GM19239 (cell line): ENCODE measurements at regions not wholly inside any gene's neighbourhood (a gene's known extent, or its start where the extent isn't known, plus 50 kb on each side); places are given as distances from the start of the nearest gene placed in this dataset.

ENCODE experiments used
- DNase-seq: peaks from one replicate; pipeline ENCODE4 v3.0.0; 2011; ENCODE audit warnings: low spot score; ENCODE audit not compliant: insufficient read length
- FAIRE-seq: peaks from 2 replicates; lab custom pipeline; 2011; peaks lifted over from hg19 to GRCh38; lab: Jason Lieb, UNC

DNA sequence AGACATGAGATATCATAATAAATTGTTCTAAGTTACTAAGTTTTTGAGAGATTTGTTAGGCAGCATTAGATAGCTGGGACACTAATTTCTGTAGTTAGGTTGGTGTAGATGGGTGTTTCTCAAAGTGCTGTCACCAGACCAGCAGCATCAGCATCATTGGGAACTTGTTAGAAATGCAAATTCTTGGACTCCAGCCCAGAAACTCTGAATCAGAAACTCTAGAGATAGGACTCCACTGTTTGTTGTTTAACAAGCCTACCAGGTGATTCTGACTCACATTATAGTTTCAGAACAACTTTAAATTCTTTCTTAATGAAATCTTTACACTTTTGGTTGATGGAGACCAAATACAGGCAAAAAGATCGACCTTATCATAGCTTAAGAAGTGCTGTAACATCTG lies 173.7 kb downstream of the PABPC4L start:
- FAIRE-seq (no peak), DNase-seq (no peak)

DNA sequence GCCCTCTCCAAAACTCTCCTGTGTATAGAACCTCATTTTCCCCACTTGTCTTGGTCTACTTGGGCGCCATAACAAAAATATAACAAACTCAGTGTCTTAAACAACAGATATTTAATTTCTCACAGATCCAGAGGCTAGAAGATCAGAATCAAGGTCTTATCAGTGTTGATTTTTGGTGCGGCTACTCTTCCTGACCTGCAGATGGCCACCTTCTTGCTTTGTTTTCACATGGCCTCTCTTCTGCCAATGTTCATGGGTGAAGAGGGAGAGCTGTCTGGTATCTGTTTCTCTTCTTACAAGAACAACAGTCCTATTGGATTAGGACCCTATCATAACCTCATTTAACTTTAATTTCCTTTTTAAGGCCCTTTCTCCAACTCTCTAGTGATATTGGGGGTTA lies 177.3 kb downstream of the PABPC4L start:
- DNase-seq (no peak), FAIRE-seq (no peak)

DNA sequence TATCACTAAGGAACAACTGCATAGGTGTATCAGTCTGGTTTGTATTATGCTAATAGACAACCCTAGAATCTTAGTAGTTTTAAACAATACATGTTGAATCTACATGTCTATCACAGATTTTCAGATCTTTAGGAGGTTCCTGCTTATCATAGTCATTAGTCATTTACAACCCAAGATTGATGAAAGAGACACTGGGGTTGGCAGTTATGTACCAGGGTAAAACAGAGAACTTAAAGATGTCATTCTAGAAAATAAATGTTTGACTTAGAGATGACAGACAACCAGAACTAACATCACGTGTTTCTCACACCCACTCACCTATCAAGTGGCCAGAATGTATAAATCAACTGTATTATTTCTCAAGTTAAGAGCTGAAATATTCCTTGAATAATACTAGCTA lies 181.9 kb downstream of the PABPC4L start:
- FAIRE-seq, result no peak

DNA sequence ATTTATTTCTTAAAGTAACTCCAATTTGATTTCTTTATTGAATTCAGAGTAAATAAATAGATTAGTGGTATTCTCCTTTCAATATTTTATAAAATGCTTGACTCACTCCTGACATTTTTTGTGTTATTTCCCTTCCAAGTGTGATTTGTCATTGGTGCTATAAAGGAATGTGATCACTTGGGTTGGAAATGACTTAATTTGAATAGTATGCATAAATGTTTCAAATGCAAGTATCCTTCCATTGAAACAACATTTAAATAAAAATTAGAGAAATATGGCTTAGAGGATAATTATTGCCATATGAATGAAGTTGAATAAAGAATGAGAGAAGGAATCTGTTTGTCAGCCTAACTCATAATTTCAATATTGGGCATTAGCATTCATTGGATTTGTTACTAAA lies 182.7 kb downstream of the PABPC4L start:
- DNase-seq, result no peak
- FAIRE-seq, result no peak

More for the DNA sequence above, 181.9 kb downstream of the PABPC4L start:
- DNase-seq, result no peak

DNA sequence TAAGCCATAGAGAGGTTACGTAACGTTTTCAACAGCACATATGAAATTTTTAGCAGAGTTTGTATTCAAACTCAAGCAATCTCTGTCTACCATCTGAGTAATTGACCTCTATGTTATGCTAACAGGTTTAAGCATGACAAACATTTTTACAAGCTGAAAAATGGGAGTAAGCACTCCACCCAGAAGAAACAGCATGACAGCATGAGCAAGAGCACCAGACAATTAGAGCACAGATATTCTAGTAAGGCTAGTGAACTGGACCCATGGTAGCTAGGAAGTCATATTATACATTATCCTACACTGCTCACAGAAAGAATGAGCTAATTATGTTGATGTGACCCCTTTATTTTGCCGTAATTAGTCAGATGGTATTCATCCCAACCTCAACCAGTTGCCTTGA lies 200.5 kb downstream of the PABPC4L start:
- no peak for FAIRE-seq
- no peak for DNase-seq

DNA sequence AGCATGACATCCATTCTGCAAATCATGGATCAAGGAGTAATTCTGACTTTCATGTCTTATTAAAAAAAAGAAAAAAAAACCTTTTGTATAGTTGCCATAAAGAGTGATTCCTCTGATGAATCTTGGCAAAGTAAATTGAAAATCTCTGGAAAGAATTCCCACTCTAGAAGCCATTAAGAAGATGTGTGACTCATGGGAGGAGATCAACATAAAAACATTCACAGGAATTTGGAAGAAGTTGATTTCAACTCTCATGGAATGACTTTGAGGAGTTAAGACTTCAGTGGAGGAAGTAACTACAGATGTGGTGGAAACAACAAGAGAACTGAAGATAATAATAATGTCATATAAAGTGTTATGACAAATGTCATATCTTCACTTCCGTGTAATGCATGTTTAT lies 204.2 kb downstream of the PABPC4L start:
- FAIRE-seq (no peak), DNase-seq (no peak)

DNA sequence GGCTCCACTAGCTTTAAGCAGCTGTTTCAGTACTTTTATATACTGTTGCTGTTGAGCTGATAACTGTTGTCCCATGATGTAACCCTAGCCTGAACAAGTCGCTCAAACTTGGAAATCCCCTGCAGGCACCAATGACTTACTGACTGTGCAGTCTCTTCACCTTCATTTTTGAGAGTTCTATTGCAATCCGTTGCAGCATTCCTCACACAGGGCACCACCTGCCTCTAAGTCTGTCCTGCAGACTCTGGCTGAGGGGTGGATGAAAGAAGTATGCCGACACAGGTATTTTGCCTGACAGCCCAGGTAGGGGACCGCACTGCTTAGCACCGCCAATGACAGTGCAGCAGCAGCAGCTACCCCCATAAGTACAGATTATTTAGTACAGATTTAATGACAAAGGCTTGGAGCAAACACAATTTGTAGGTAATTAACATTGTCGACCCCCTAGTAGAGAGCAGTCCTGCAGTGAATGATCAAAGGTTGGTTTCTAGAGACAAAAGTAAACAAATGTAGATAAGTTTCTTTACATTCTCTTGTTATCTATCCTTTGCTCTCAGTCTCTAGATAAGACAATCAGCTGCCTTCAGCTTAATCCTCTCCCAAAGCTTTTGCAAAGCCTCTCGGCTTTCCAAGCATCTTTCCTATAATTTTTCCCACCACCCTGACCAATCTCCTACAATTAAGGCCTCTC lies 205.0 kb downstream of the PABPC4L start:
- FAIRE-seq (no peak), DNase-seq (no peak)

DNA sequence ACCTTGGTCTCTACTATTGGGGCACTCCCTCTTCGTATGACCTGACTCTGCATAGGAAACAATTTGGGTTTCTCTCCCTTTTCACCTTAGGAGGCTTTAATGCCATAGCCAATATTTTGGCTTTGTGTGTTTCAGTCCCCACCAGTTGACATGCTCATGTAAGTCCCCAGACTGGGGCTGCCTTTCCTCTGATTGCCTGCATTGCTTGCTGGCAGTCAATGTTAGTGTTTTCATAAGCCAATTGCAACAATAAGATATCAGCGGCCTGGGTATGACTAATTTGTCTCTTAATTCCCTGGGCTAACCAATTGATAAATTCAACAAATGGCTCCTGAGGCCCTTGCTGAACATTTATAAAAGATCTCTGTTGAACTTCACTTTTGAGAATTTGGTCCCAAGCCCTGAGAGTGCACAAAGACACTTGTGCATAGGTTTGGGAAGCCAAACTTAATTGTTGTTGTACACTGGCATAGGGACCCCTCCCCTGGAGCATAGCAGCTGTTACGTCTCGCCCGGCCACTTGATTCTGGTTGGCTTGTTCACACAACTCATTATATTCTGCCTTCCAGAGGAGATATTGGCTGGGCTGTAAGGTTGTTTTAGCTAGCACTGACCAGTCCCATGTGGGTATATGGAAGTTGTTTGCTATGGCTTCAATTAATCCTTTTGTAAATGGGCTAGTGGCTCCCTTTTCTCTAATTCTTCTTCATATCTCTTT lies 206.2 kb downstream of the PABPC4L start:
- DNase-seq, result no peak
- FAIRE-seq, result no peak

DNA sequence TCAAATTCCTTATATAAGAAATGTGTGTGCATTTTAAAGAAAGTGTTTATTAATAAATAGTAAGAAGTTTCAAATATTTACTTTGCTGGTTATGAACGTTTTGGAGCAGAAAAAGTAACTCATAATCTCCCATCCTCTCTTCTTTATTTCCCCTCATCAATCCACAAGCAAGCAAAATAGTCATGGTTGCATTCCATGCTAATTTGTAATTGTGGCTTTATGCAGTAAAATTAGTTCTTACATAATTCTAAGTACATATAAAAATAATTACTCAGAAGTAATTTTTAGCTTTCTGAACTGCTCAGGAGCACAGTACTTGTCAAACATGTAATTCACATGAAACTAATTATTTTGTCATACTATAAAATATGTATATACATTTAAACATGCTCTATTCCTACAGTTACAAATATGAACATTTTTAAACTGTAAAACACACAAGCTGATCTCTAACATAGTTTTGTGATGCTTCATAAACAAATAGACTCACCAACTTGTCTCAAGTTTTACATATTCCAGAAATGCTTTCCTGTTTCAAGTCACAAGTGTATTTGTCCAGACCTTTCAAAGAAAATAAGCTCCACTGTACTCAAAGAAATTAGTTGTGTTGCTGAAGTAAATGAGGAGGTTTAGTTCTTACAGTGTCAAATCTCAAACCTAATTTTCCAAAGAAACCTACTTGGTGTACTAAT lies 218.9 kb downstream of the PABPC4L start:
- DNase-seq (no peak), FAIRE-seq (no peak)

DNA sequence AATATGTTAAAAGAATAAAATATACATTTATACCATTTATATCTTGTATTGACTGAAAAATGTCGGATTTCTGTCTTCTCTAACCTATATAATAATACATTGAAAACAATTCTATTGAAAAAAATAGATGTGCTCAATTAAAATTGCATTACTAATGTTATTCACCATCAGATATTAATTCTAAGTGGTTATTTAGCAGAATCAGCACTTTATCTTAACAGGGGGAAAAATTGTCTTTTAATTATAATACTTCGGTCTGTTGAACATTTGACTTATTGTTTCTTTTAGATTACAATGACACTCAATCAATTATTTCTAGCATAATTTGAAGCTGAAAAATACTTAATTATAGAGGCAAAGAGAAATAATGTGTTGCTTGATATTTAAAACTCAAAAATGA lies 220.3 kb downstream of the PABPC4L start:
- no peak for DNase-seq
- FAIRE-seq, result no peak

DNA sequence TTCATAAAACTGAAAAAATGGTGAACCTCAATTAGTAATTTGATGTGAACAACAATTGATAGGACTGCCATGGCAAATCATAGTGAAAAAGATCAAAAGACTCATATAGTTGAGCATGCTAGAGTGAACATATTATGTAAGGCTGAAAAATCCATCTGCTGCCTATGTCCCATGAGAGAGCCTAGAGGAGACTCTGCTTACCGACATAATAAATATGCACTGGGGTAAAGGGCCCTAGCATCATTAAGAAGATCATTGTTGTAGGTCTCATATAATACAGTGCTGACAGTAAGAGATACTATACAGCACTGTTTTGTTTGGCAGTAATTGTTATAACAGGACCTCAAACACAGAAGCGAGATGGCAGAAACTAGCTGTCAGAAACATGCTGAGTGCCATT lies 229.0 kb downstream of the PABPC4L start:
- FAIRE-seq (no peak), DNase-seq (no peak)

DNA sequence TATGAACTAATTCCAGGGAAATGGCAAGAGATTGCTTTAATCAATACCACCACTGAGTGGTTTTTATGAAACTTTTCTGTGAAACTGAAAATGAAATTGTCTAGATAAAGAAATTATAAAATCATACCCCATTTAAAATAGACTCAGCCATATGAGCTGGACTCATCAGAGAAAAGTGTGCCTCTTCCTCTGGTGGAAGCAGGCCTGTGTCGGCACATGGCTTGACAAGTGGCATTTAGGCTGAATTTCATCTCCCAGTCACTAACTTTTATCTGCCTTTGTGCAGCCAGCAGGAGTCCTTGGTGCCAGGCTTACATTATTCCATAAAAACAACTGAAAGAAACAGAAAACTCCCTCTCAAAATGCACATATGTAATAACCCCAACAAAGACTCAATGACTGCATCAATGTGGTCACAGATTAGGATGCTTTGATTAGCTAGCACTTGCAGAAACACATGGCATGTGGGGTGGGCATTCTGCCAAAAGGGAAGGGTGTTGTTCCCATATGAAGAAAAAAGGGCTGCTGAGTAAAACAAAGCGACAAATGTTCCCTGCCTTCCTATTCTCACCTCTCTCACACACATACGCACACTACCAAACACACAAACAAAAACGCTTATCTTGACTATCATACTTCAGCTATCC lies 232.3 kb downstream of the PABPC4L start:
- DNase-seq (no peak), FAIRE-seq (no peak)

DNA sequence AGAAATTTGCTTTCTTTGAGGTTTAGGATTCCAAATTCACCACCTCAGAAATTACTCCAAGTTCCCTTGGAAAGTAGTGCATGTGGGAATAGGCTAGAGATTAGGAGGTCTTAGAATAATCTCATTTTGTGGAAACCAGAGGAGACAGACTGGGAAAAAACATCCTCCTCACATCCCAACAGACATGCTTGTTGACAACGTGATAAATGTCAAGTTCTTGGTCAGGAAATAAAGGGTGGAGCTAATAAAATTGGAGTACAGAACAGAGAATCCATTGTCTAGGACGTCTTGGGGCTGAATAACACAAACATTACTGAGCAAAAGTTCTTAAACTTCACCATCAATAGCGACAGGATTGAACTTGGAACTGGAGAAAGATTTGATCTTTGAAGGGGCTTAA lies 233.4 kb downstream of the PABPC4L start:
- DNase-seq (no peak), FAIRE-seq (no peak)

DNA sequence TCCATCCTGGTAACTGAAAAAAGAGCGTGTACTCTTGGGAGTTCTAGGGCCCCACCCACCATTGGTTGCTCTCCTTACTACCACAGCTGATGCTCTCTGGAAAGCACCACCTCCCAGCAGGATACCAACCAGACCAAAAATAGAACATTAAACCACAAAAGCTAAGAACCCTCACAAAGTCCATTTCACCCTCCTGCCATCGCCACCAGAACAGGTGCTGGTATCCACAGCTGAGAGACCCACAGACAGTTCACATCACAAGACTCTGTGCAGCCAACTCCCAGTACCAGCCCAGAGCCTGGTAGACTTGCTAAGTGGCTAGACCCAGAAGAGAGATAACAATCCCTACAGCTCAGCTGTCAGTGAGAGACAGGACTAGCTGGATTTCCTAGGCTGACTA lies 240.6 kb downstream of the PABPC4L start:
- FAIRE-seq, result no peak
- no peak for DNase-seq

DNA sequence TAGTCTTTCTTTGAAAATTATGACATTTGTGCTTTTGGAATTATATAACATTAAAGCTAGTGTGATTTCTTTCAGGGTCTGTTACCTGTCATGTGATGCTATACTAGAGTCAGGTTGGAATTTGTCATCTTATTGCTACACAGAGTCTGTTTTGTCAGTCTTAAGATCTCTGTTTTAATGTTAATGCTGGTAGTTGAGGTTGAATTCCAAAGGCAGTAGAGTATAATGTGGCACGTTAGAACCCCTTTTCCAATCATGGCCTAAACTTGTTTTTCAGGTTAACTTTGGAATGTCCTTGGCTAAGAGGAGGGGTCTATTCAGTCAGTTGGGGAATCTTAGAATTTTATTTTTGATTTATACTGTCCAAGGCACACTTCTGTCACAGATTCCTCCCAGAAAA lies 258.5 kb downstream of the PABPC4L start:
- FAIRE-seq (no peak), DNase-seq (no peak)

DNA sequence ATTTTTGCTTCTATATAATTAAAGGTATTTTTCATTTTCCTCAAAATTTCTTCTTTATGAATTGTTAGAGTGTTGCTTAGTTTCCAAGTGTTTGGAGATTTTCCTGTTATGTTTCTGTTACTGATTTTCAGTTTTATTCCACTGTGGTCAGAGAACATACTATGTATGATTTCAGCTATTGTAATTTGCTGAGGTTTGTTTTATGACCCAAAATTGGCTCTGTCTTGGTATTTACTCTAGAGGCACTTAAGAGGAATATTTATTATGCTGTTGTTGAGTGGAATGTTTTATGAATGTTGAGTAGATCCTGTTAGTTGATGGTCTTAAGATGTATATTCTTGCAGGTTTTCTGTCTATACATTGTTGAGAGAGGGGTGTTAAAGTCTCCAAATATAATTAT lies 263.5 kb downstream of the PABPC4L start:
- FAIRE-seq, result no peak
- no peak for DNase-seq

DNA sequence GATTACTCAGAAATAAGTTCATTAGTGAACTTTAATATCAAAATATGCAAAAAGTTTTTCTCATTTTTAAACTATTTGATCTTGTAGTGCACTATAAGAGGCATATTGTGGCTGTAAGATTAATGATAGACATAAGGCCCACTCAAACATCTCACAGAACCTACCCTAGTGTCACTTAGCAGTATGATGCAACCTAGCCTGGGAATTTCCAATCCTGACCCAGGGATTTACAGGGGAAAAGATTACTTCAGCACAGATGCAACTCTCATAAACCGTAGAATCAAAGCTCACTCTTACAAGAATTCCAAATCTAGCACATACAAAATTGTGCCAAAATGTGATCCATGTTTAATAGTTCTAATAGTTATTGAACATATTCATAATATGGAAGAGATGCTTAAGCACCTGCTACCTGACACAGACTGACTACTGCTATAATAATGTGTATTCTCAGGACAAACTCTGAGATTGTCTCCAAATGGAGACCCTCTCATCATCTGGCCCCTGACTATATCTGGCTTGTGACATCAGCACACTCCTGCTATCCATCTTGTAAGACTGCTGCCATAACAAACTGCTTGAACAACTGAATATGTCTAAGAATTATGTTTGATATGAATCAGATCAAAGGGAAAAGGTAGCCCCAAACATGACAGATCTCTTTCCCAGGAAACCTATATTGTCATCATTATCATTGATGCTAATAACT lies 271.9 kb downstream of the PABPC4L start:
- DNase-seq (no peak), FAIRE-seq (no peak)

DNA sequence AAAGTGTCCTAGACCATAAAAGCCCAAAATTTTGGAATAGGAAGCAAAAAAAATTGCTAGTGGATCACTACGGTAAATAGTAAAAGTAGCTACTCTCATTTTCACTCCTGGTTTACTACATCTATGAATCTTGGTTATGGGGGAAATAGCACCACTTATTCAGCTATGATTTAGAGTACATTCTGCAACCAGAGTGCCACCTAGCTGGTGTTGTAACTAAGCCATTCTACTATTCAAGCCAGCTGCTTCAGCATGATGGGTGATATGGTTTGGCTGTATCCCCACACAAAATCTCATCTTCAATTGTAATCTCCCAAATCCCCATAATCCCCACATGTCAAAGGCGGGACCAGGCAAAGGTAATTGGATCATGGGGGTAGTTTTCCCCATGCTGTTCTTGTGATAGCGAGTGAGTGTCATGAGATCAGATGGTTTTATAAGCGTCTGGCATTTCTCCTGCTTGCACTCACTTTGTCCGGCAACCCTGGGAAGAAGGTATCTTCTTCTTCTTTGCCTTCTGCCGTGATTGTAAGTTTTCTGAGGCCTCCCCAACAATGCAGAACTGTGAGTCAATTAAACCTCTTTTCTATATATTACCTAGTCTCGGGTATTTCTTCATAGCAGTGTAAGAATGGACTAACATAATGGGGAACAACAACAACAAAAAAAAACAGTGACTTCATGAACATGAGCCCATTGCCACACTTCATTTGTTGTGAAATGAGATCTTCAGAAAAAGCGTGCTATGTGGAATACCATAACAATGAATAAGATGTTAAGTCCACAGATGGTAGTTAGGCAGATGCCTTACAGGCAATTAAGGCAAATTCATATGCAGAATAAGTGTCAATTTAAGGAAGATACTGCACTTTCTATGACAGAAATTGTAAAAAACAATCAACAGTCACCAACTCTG lies 280.1 kb downstream of the PABPC4L start:
- DNase-seq, result no peak
- no peak for FAIRE-seq

DNA sequence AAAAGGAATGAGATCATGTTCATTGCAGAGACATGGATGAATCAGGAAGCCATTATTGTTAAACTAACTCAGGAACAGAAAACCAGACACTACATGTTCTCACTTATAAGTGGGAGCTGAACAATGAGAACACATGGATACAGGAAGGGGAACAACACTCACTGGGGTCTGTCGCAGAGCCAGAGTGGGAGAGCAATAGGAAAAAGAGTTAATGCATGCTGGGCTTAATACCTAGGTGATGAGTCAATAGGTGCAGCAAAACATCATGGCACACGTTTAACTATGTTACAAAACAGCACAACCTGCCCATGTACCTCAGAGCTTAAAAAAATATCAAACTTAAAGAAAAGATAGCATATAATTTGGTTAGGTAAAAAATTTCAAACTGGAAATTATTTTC lies 281.4 kb downstream of the PABPC4L start:
- FAIRE-seq (no peak), DNase-seq (no peak)
